T-cell (primary cell): ENCODE measurements at regions not wholly inside any gene's neighbourhood (a gene's known extent, or its start where the extent isn't known, plus 50 kb on each side); places are given as distances from the start of the nearest gene placed in this dataset.

Experiments used
- ATAC-seq, 4 experiments: fragments of 200-7000 bp in 3 of 4; fragments of 150-1000 bp in 1 of 4; cut with Tn5 transposase; replicated peaks in 1 of 4; 1 replicate in 3 of 4; 2 replicates in 1 of 4; pipeline ENCODE4 v1.10.0; 2021; ENCODE audit warnings: moderate library complexity in 3 of 4, mild to moderate bottlenecking in 2 of 4, moderate number of reproducible peaks in 1 of 4
- CTCF ChIA-PET, 2 donors: fragments of 300-600 bp; sonication (Branson Sonifier 250); formaldehyde crosslinking; loops; one replicate each; lab custom pipeline; 2022; ENCODE audit warnings: antibody characterized with exemption in 2 of 2; lab: Charles Lee
- POLR2A ChIA-PET, 2 donors: fragments of 300-600 bp; sonication (Branson Sonifier 250); formaldehyde crosslinking; loops; one replicate each; lab custom pipeline; 2022; ENCODE audit warnings: antibody characterized with exemption in 2 of 2; lab: Charles Lee
- DNase-seq, 35 experiments: peaks; one replicate each; pipeline versions ENCODE4 v3.0.0 to v3.0.0-alpha.2; 2013 to 2023
- H3K27ac ChIP-seq: one replicate; pipeline ENCODE4 v1.5.1; 2013; ENCODE audit warnings: low read length
- H3K27me3 ChIP-seq, 2 experiments: replicated peaks in 1 of 2; 1 replicate in 1 of 2; 2 replicates in 1 of 2; pipeline versions ENCODE4 v1.6.1 to v1.7.0; 2013; ENCODE audit warnings: low read length in 1 of 2, mixed read lengths in 1 of 2; ENCODE audit not compliant: control insufficient read depth in 2 of 2, insufficient read depth in 2 of 2; ENCODE audit errors: extremely low read depth in 1 of 2
- H3K36me3 ChIP-seq, 2 donors: 1 replicate in 1 of 2; 2 replicates in 1 of 2; pipeline versions ENCODE4 v1.6.1 to v1.7.0; 2013; ENCODE audit warnings: low read length in 1 of 2; ENCODE audit not compliant: control insufficient read depth in 2 of 2, insufficient read depth in 1 of 2; ENCODE audit errors: extremely low read depth in 1 of 2
- H3K4me1 ChIP-seq, 2 experiments: 1 replicate in 1 of 2; 2 replicates in 1 of 2; pipeline versions ENCODE4 v1.6.1 to v1.7.0; 2013; ENCODE audit warnings: low read length in 2 of 2, mixed read lengths in 1 of 2; ENCODE audit not compliant: insufficient read depth in 2 of 2, control insufficient read depth in 1 of 2; ENCODE audit errors: extremely low read depth in 1 of 2
- H3K4me3 ChIP-seq, 2 donors: 1 replicate in 1 of 2; 2 replicates in 1 of 2; pipeline versions ENCODE4 v1.5.1 to v1.7.0; 2013; ENCODE audit warnings: mild to moderate bottlenecking in 2 of 2, low read length in 1 of 2, moderate library complexity in 1 of 2; ENCODE audit not compliant: control insufficient read depth in 1 of 2; ENCODE audit errors: extremely low read depth in 1 of 2
- H3K9me3 ChIP-seq: 2 replicates; pipeline ENCODE4 v1.7.0; 2013
- H3K27ac Mint-ChIP-seq, 2 donors: one replicate each; pipeline ENCODE4 v1.8.0; 2020 to 2021; ENCODE audit warnings: mild to moderate bottlenecking in 2 of 2, mixed read lengths in 2 of 2
- H3K27me3 Mint-ChIP-seq, 2 donors: one replicate each; pipeline ENCODE4 v1.8.0; 2021 to 2022; ENCODE audit warnings: mixed read lengths in 2 of 2
- H3K36me3 Mint-ChIP-seq: one replicate; pipeline ENCODE4 v1.8.0; 2021; ENCODE audit warnings: mixed read lengths
- H3K4me1 Mint-ChIP-seq, 3 donors: one replicate each; pipeline ENCODE4 v1.8.0; 2020 to 2022; ENCODE audit warnings: mixed read lengths in 3 of 3, mild to moderate bottlenecking in 1 of 3
- H3K4me3 Mint-ChIP-seq, 3 donors: one replicate each; pipeline ENCODE4 v1.8.0; 2020 to 2022; ENCODE audit warnings: mild to moderate bottlenecking in 3 of 3, mixed read lengths in 3 of 3, moderate library complexity in 3 of 3
- H3K9me3 Mint-ChIP-seq, 3 donors: one replicate each; pipeline ENCODE4 v1.8.0; 2020 to 2022; ENCODE audit warnings: mixed read lengths in 3 of 3
- WGBS: methylation state at CpG from one replicate; pipeline ENCODE4 v1.1.5; 2013; ENCODE audit warnings: missing lambda C conversion rate; ENCODE audit not compliant: insufficient coverage; 5-methylcytosine and 5-hydroxymethylcytosine counted together

- no peak overlapping the region for H3K4me3 Mint-ChIP-seq
- no peak overlapping the region for H3K27ac ChIP-seq
- no peaks in the 10 kb centered on the region for H3K4me1 ChIP-seq
- H3K27ac Mint-ChIP-seq: no peak overlapping the region
- peak in 1 of 35 experiments; percentile 1 for DNase-seq
- no peak for ATAC-seq
- H3K27me3 ChIP-seq: no peaks in the 10 kb centered on the region
- H3K4me3 ChIP-seq: no peak overlapping the region
- ChIA-PET CTCF (no interaction called here), POLR2A (no interaction called here)
- no peaks in the 10 kb centered on the region for H3K36me3 ChIP-seq
- H3K9me3 Mint-ChIP-seq: peaks cover 0 to 4% (median 0%) of the 10 kb centered on the region in 3 donors
- H3K36me3 Mint-ChIP-seq: no peaks in the 10 kb centered on the region
- peaks cover 0 to 3% of the 10 kb centered on the region in 2 donors for H3K27me3 Mint-ChIP-seq
- H3K4me1 Mint-ChIP-seq: peaks cover 0 to 3% (median 2%) of the 10 kb centered on the region in 3 donors
- no peaks in the 10 kb centered on the region for H3K9me3 ChIP-seq
Observed at GRCh38 chr7:115368998-115369397, 447.1 kb downstream of the MDFIC start.

GRCh38 chr7:115363916-115364315 is 442.0 kb downstream of the MDFIC start:
- peaks cover 0 to 4% (median 3%) of the 10 kb centered on the region in 3 donors for H3K4me1 Mint-ChIP-seq
- CTCF ChIA-PET: no interaction called here
- H3K4me3 ChIP-seq: no peak overlapping the region
- no peaks in the 10 kb centered on the region for H3K27me3 ChIP-seq
- POLR2A ChIA-PET: no interaction called here
- no peaks in the 10 kb centered on the region for H3K9me3 ChIP-seq
- H3K36me3 ChIP-seq: no peaks in the 10 kb centered on the region
- peaks cover 0 to 4% (median 0%) of the 10 kb centered on the region in 3 donors for H3K9me3 Mint-ChIP-seq
- no peaks in the 10 kb centered on the region for H3K4me1 ChIP-seq
- no peaks in the 10 kb centered on the region for H3K36me3 Mint-ChIP-seq
- DNase-seq (no peak), ATAC-seq (no peak)
- H3K27ac Mint-ChIP-seq: no peak overlapping the region
- WGBS: no CpG with 5 or more reads among the region's 2 CpGs
- H3K4me3 Mint-ChIP-seq: no peak overlapping the region
- no peak overlapping the region for H3K27ac ChIP-seq
- H3K27me3 Mint-ChIP-seq: peaks cover 0 to 3% of the 10 kb centered on the region in 2 donors

GRCh38 chr7:115359955-115360354 is 438.1 kb downstream of the MDFIC start:
- Histone ChIP-seq H3K36me3 (no peaks in the 10 kb centered on the region), H3K9me3 (no peaks in the 10 kb centered on the region), H3K27me3 (no peaks in the 10 kb centered on the region), H3K4me1 (no peaks in the 10 kb centered on the region), H3K27ac (no peak overlapping the region), H3K4me3 (no peak overlapping the region)
- H3K4me1 Mint-ChIP-seq: peaks cover 0 to 4% (median 3%) of the 10 kb centered on the region in 3 donors
- no peaks in the 10 kb centered on the region for H3K36me3 Mint-ChIP-seq
- ATAC-seq: no peak
- H3K27ac Mint-ChIP-seq: no peak overlapping the region
- no peaks in the 10 kb centered on the region for H3K27me3 Mint-ChIP-seq
- no peak for DNase-seq
- no peak overlapping the region for H3K4me3 Mint-ChIP-seq
- ChIA-PET POLR2A (no interaction called here), CTCF (no interaction called here)
- H3K9me3 Mint-ChIP-seq: no peaks in the 10 kb centered on the region

- Histone ChIP-seq H3K36me3 (no peaks in the 10 kb centered on the region), H3K27ac (no peak overlapping the region), H3K9me3 (no peaks in the 10 kb centered on the region), H3K4me1 (no peaks in the 10 kb centered on the region), H3K4me3 (no peak overlapping the region), H3K27me3 (no peaks in the 10 kb centered on the region)
- Mint-ChIP-seq H3K27me3 (no peaks in the 10 kb centered on the region), H3K4me3 (no peak overlapping the region), H3K9me3 (no peaks in the 10 kb centered on the region), H3K27ac (no peak overlapping the region), H3K36me3 (no peaks in the 10 kb centered on the region), H3K4me1 (peaks cover 0 to 4% (median 3%) of the 10 kb centered on the region in 3 donors)
- CTCF ChIA-PET: no interaction called here
- POLR2A ChIA-PET: interaction anchor here in 1 of 2 donors (0.6 kb wide), 1 partner anchor 300 kb away, joined by 3 read pairs; no protein-coding TSS in a partner anchor
- ATAC-seq (no peak), DNase-seq (no peak)
- no CpG with 5 or more reads among the region's 1 CpG for WGBS
Observed at GRCh38 chr7:115359119-115359518, 437.2 kb downstream of the MDFIC start.

- Histone ChIP-seq H3K4me1 (no peaks in the 10 kb centered on the region), H3K27ac (no peak overlapping the region), H3K36me3 (no peaks in the 10 kb centered on the region), H3K4me3 (no peak overlapping the region), H3K9me3 (no peaks in the 10 kb centered on the region), H3K27me3 (no peaks in the 10 kb centered on the region)
- DNase-seq: no peak
- ATAC-seq: no peak
- peaks cover 0 to 4% (median 3%) of the 10 kb centered on the region in 3 donors for H3K4me1 Mint-ChIP-seq
- H3K27ac Mint-ChIP-seq: no peak overlapping the region
- POLR2A ChIA-PET: no interaction called here
- no peaks in the 10 kb centered on the region for H3K36me3 Mint-ChIP-seq
- no peak overlapping the region for H3K4me3 Mint-ChIP-seq
- CTCF ChIA-PET: no interaction called here
- no peaks in the 10 kb centered on the region for H3K9me3 Mint-ChIP-seq
- WGBS: no CpG with 5 or more reads among the region's 1 CpG
- no peaks in the 10 kb centered on the region for H3K27me3 Mint-ChIP-seq
Observed at GRCh38 chr7:115357703-115357999, 435.8 kb downstream of the MDFIC start.

GRCh38 chr7:115356999-115357702 is 435.3 kb downstream of the MDFIC start:
- H3K36me3 Mint-ChIP-seq: no peaks in the 10 kb centered on the region
- 100% methylated on average over 3 of the region's 7 CpGs for WGBS

More at GRCh38 chr7:115356999-115357702, 435.3 kb downstream of the MDFIC start:
- Mint-ChIP-seq H3K4me3 (no peak overlapping the region), H3K27me3 (no peaks in the 10 kb centered on the region), H3K27ac (no peak overlapping the region), H3K4me1 (peaks cover 0 to 4% (median 3%) of the 10 kb centered on the region in 3 donors), H3K9me3 (no peaks in the 10 kb centered on the region)
- Histone ChIP-seq H3K9me3 (no peaks in the 10 kb centered on the region), H3K4me3 (no peak overlapping the region), H3K36me3 (no peaks in the 10 kb centered on the region), H3K4me1 (no peaks in the 10 kb centered on the region), H3K27me3 (no peaks in the 10 kb centered on the region), H3K27ac (no peak overlapping the region)
- ChIA-PET POLR2A (no interaction called here), CTCF (no interaction called here)
- DNase-seq (no peak), ATAC-seq (no peak)
